Calu3 (cell line): ENCODE measurements at regions not wholly inside any gene's neighbourhood (a gene's known extent, or its start where the extent isn't known, plus 50 kb on each side); places are given as distances from the start of the nearest gene placed in this dataset.

Experiments
- BruUV-seq: library from RNA; stranded (reverse); fragments of 400-500 nt; replicated peaks from 2 replicates; lab custom pipeline; 2021; lab: Mats Ljungman, UMichigan
- CTCF ChIA-PET: fragments of 300-600 bp; sonication (Branson Sonifier 250); formaldehyde crosslinking; loops from one replicate; lab custom pipeline; 2022; ENCODE audit warnings: antibody characterized with exemption; lab: Charles Lee
- DNase-seq: peaks from one replicate; pipeline ENCODE4 v3.0.0; 2022
- H3K27ac Mint-ChIP-seq: one replicate; pipeline ENCODE4 v1.8.0; 2022; ENCODE audit warnings: mixed read lengths; ENCODE audit not compliant: unreplicated experiment
- H3K27me3 Mint-ChIP-seq: one replicate; pipeline ENCODE4 v1.8.0; 2022; ENCODE audit warnings: mixed read lengths; ENCODE audit not compliant: unreplicated experiment
- H3K36me3 Mint-ChIP-seq: one replicate; pipeline ENCODE4 v1.8.0; 2022; ENCODE audit warnings: mild to moderate bottlenecking, moderate library complexity, mixed read lengths; ENCODE audit not compliant: insufficient read depth, unreplicated experiment
- H3K4me1 Mint-ChIP-seq: one replicate; pipeline ENCODE4 v1.8.0; 2022; ENCODE audit warnings: mild to moderate bottlenecking, low read depth, mixed read lengths; ENCODE audit not compliant: unreplicated experiment
- H3K4me3 Mint-ChIP-seq: one replicate; pipeline ENCODE4 v1.8.0; 2022; ENCODE audit warnings: mild to moderate bottlenecking, low read depth, moderate library complexity, mixed read lengths; ENCODE audit not compliant: unreplicated experiment
- H3K9me3 Mint-ChIP-seq: one replicate; pipeline ENCODE4 v1.8.0; 2022; ENCODE audit warnings: low read depth, mixed read lengths; ENCODE audit not compliant: unreplicated experiment
- CTCF ChIP-seq: fragments of 200-600 bp; IDR thresholded peaks from one replicate; pipeline ENCODE4 v1.8.0; 2022; ENCODE audit warnings: antibody characterized with exemption; ENCODE audit not compliant: unreplicated experiment
- intact Hi-C: fragments of 100-400 bp; cut with micrococcal nuclease; formaldehyde crosslinking; loops from one replicate; pipeline ENCODE4 v1.10.0; 2022; ENCODE audit not compliant: unreplicated experiment

- DNase-seq: no peak
- Mint-ChIP-seq H3K9me3 (no peaks in the 10 kb centered on the region), H3K4me1 (peaks cover 9% of the 10 kb centered on the region), H3K27ac (no peak overlapping the region), H3K27me3 (no peaks in the 10 kb centered on the region), H3K4me3 (no peak overlapping the region), H3K36me3 (no peaks in the 10 kb centered on the region)
- intact Hi-C loops: no loop called here
- no peak for TF ChIP-seq CTCF
- CTCF ChIA-PET: no interaction called here
- BruUV-seq: no TSS peak
Measured at GRCh38 chr4:23365086-23365485, 524.8 kb downstream of the PPARGC1A start.

DNA sequence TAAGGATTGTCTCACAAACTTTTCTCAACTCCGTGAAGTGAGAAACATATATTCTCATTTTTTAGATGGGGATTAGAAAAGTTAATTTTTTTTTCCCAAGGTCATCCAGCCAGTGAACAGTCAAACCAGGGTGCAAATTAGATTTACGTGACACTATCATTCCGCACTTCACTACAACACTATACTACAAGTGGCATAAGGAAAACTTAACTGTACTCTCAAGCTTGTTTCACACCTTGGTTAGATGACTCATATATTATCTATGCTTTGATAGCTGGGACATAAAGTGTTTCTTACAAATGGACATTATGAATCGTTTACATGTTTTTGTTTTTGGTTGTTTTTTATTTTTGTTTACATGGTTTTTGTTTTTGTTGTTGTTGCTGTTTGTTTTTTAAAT, 525.7 kb downstream of the PPARGC1A start:
- intact Hi-C loops: no loop called here
- TF ChIP-seq CTCF: no peak
- H3K9me3 Mint-ChIP-seq: no peaks in the 10 kb centered on the region
- H3K4me3 Mint-ChIP-seq: no peak overlapping the region
- no peak for DNase-seq
- no TSS peak for BruUV-seq
- H3K27me3 Mint-ChIP-seq: no peaks in the 10 kb centered on the region
- CTCF ChIA-PET: no interaction called here
- no peaks in the 10 kb centered on the region for H3K36me3 Mint-ChIP-seq
- H3K4me1 Mint-ChIP-seq: peaks cover 4% of the 10 kb centered on the region
- H3K27ac Mint-ChIP-seq: no peak overlapping the region

- H3K27ac Mint-ChIP-seq: no peak overlapping the region
- H3K4me3 Mint-ChIP-seq: no peak overlapping the region
- H3K36me3 Mint-ChIP-seq: no peaks in the 10 kb centered on the region
- intact Hi-C loops: no loop called here
- H3K27me3 Mint-ChIP-seq: no peaks in the 10 kb centered on the region
- no peaks in the 10 kb centered on the region for H3K9me3 Mint-ChIP-seq
- no TSS peak for BruUV-seq
- no peak for DNase-seq
- no peak for TF ChIP-seq CTCF
- no peaks in the 10 kb centered on the region for H3K4me1 Mint-ChIP-seq
- CTCF ChIA-PET: no interaction called here
Measured at GRCh38 chr4:23361453-23361852, 528.4 kb downstream of the PPARGC1A start.

GRCh38 chr4:23360718-23361117, 529.1 kb downstream of the PPARGC1A start:
- H3K36me3 Mint-ChIP-seq: no peaks in the 10 kb centered on the region
- no peaks in the 10 kb centered on the region for H3K4me1 Mint-ChIP-seq
- no peak for TF ChIP-seq CTCF
- DNase-seq: no peak
- H3K27me3 Mint-ChIP-seq: no peaks in the 10 kb centered on the region
- no peak overlapping the region for H3K27ac Mint-ChIP-seq
- no peaks in the 10 kb centered on the region for H3K9me3 Mint-ChIP-seq
- no peak overlapping the region for H3K4me3 Mint-ChIP-seq
- no TSS peak for BruUV-seq
- intact Hi-C loops: no loop called here
- CTCF ChIA-PET: interaction anchor here (0.6 kb wide), 1 partner anchor 811 kb away, joined by 3 read pairs; no protein-coding TSS in a partner anchor
